ENCODE measurements at regions not wholly inside any gene's neighbourhood (a gene's known extent, or its start where the extent isn't known, plus 50 kb on each side); places are given as distances from the start of the nearest gene placed in this dataset.

DNA sequence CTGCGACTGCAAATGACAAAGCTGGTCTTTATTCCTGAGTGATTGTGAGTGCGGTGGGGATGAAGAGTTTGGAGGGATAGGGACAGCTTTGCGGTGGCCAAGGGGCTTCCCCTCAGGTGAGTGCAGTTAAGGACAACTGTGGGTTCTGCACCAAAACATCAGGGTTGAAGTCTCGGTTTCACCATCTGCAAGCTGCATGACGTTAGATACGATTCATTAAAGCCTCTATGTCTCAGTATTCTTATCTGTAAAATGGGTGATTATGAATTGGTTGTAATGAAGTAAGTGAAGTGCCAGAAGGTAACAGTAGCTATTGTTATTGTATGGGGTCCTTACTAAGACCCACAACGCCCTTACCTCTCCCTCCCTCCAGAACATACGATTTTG lies 226.8 kb upstream of the DAPK1 start:
- TF ChIP-seq POLR2A (IDR thresholded peaks at IDR 0.05; ENCODE audit: borderline replicate concordance, extremely low read depth, insufficient read depth, insufficient read length) (no peak), ZNF274 (IDR thresholded peaks at IDR 0.05; ENCODE audit: low read depth, low read length) (no peak), EZH2phosphoT487 (IDR thresholded peaks at IDR 0.05; ENCODE audit: borderline replicate concordance) (no peak), RAD21 (IDR thresholded peaks at IDR 0.05; ENCODE audit: low read depth) (no peak), TCF7L2 (IDR thresholded peaks at IDR 0.05; ENCODE audit: borderline replicate concordance, extremely low read depth, insufficient read depth, insufficient read length) (no peak), EZH2 (IDR thresholded peaks at IDR 0.05) (no peak), YY1 (IDR thresholded peaks at IDR 0.05; ENCODE audit: extremely low read depth, insufficient replicate concordance, low read depth, low read length) (no peak), JUND (IDR thresholded peaks at IDR 0.05) (no peak), EGR1 (IDR thresholded peaks at IDR 0.05; ENCODE audit: low read depth) (no peak), POLR2AphosphoS5 (IDR thresholded peaks at IDR 0.05; ENCODE audit: low read depth, low read length) (no peak)
- TF ChIP-seq, protein P1, sequence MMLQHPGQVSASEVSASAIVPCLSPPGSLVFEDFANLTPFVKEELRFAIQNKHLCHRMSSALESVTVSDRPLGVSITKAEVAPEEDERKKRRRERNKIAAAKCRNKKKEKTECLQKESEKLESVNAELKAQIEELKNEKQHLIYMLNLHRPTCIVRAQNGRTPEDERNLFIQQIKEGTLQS (IDR thresholded peaks at IDR 0.05), result no peak
- TF ChIP-seq, protein P2, sequence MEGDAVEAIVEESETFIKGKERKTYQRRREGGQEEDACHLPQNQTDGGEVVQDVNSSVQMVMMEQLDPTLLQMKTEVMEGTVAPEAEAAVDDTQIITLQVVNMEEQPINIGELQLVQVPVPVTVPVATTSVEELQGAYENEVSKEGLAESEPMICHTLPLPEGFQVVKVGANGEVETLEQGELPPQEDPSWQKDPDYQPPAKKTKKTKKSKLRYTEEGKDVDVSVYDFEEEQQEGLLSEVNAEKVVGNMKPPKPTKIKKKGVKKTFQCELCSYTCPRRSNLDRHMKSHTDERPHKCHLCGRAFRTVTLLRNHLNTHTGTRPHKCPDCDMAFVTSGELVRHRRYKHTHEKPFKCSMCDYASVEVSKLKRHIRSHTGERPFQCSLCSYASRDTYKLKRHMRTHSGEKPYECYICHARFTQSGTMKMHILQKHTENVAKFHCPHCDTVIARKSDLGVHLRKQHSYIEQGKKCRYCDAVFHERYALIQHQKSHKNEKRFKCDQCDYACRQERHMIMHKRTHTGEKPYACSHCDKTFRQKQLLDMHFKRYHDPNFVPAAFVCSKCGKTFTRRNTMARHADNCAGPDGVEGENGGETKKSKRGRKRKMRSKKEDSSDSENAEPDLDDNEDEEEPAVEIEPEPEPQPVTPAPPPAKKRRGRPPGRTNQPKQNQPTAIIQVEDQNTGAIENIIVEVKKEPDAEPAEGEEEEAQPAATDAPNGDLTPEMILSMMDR (IDR thresholded peaks at IDR 0.05 in 2 of 3, conservative IDR thresholded peaks at IDR 0.05 in 1 of 3; ENCODE audit: borderline replicate concordance in 1 of 3, insufficient read depth in 1 of 3, low read depth in 2 of 3, low read length in 2 of 3), result no peak
- TF ChIP-seq, protein P3, sequence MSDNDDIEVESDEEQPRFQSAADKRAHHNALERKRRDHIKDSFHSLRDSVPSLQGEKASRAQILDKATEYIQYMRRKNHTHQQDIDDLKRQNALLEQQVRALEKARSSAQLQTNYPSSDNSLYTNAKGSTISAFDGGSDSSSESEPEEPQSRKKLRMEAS (IDR thresholded peaks at IDR 0.05), result no peak
- TF ChIP-seq, protein P4, sequence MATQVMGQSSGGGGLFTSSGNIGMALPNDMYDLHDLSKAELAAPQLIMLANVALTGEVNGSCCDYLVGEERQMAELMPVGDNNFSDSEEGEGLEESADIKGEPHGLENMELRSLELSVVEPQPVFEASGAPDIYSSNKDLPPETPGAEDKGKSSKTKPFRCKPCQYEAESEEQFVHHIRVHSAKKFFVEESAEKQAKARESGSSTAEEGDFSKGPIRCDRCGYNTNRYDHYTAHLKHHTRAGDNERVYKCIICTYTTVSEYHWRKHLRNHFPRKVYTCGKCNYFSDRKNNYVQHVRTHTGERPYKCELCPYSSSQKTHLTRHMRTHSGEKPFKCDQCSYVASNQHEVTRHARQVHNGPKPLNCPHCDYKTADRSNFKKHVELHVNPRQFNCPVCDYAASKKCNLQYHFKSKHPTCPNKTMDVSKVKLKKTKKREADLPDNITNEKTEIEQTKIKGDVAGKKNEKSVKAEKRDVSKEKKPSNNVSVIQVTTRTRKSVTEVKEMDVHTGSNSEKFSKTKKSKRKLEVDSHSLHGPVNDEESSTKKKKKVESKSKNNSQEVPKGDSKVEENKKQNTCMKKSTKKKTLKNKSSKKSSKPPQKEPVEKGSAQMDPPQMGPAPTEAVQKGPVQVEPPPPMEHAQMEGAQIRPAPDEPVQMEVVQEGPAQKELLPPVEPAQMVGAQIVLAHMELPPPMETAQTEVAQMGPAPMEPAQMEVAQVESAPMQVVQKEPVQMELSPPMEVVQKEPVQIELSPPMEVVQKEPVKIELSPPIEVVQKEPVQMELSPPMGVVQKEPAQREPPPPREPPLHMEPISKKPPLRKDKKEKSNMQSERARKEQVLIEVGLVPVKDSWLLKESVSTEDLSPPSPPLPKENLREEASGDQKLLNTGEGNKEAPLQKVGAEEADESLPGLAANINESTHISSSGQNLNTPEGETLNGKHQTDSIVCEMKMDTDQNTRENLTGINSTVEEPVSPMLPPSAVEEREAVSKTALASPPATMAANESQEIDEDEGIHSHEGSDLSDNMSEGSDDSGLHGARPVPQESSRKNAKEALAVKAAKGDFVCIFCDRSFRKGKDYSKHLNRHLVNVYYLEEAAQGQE (IDR thresholded peaks at IDR 0.05; ENCODE audit: low read depth), result no peak

Measured in HCT116 (cell line).